SH-SY5Y (cell line): ENCODE measurements at regions not wholly inside any gene's neighbourhood (a gene's known extent, or its start where the extent isn't known, plus 50 kb on each side); places are given as distances from the start of the nearest gene placed in this dataset.

ENCODE experiments used
- GATA2 ChIP-seq: IDR thresholded peaks from 2 replicates; pipeline ENCODE4 v1.6.1; 2011; ENCODE audit warnings: mild to moderate bottlenecking, low read depth, low read length
- GATA3 ChIP-seq: IDR thresholded peaks from 2 replicates; pipeline ENCODE4 v1.6.1; 2011; ENCODE audit warnings: low read depth, mild to moderate bottlenecking, low read length, moderate library complexity

DNA sequence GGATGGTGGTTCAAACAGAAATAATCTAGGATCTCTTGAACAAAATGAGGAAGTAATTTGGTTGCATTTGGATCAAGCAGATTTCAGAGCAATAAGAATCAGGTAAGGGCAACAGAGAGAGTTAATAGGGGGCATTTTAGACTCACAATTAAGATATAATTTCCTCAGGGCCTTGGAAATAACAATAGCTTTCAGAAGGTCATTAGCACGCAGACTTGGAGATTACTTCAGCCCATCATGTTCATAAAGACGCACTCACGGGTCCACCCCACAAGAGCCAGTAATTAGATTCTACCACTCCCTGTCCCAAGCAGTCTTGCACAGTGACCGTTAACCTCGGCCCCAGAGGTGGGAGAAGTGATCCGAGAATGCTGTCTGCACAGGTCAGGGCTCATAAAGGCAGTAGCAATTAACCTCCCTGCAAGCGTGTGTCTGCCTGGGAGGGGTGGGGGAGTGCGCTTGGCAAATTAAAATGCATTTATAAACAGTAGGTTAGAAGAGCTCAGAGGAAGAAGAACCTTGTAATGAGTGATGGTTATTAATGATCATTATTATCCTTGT, 125.7 kb upstream of the CCDC196 start:
- TF ChIP-seq GATA2 (no peak), GATA3 (no peak)
